ENCODE measurements at regions not wholly inside any gene's neighbourhood (a gene's known extent, or its start where the extent isn't known, plus 50 kb on each side); places are given as distances from the start of the nearest gene placed in this dataset.
"Not testable (repeated sequence)": the region's sequence is repeated elsewhere in the genome, so short reads cannot be mapped to it uniquely, and the experiment has no call there.

GRCh38 chr13:31608780-31609179 lies 130.5 kb upstream of the RXFP2 start:
- not testable (repeated sequence) for DNase-seq (ENCODE audit: low spot score)

DNA sequence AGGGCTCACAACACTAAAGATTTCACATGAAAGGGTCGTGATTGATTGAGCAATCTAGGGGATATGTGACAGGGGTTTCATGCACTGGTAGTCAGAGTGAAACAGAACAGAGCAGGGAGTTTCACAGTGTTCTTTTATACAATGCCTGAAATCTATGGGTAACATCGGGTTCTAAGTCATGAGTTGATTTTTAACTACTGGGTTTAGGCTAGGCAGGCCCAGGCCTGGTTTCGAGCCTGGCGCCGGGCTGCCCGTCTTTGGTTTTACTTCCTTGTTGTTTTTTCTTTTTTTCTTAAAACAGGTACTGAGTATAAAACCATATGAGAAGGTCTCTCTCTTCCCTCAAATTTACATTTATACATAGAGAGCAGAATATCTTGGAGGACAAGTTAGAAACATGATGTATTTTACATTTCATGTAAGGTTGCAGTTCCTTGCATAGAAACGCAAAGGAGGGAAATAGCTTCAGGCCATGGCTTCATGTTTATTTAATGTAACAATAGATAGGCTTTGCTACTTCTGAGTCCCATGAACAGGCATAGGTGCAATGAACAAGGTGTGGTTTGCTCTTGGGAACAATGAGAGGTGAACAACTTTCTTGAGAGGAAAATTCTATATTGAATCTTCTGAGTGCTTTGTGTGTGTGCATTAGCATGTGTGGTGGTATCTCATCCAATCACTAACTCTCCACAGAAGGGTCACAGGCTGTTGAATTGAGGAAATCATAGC lies 128.9 kb upstream of the RXFP2 start:
- no peak for DNase-seq (ENCODE audit: low spot score)

DNA sequence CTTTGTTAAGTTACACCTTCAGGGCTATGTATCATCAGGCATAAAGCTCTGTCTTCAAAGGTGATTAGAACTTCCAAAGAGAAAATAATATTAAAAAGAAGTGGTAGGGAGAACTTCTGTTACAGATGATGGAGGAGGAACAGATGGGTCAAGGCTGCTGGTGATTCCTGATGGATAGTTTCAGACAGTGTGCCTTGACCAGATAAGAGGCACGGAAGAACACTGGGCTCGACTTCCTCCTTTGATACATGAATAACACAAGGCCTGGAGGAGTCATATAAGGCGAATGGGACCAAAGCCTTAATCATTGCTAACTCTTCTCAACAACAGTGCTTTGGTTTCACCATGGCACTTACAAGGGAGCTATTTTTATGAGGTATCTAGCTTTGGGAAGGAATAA lies 128.1 kb upstream of the RXFP2 start:
- DNase-seq (ENCODE audit: low spot score) = no peak

- DNase-seq (ENCODE audit: low spot score) = no peak
These were observed 125.3 kb upstream of the RXFP2 start for GRCh38 chr13:31614073-31614472.

- DNase-seq (ENCODE audit: low spot score) = no peak
These were observed 124.6 kb upstream of the RXFP2 start for GRCh38 chr13:31614704-31615103.

DNA sequence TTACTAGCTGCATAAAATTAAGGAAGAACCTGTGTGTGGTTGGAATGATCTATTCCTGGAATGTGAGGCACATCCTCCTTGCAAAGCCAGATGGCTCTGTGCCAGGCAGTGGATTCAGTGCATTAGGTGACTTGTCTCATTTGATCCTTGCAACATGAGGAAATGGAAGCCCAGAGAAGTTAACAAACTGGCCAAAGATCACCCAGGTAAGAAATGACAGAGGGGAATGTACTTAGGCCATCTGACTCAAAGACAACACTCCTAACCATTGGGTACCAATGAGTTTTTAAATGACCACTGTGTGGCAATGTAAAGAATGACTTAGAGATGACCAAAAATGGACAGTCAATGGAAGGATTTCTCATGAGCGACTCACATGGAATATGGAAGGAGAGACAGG lies 114.2 kb upstream of the RXFP2 start:
- no peak for DNase-seq (ENCODE audit: low spot score)

DNA sequence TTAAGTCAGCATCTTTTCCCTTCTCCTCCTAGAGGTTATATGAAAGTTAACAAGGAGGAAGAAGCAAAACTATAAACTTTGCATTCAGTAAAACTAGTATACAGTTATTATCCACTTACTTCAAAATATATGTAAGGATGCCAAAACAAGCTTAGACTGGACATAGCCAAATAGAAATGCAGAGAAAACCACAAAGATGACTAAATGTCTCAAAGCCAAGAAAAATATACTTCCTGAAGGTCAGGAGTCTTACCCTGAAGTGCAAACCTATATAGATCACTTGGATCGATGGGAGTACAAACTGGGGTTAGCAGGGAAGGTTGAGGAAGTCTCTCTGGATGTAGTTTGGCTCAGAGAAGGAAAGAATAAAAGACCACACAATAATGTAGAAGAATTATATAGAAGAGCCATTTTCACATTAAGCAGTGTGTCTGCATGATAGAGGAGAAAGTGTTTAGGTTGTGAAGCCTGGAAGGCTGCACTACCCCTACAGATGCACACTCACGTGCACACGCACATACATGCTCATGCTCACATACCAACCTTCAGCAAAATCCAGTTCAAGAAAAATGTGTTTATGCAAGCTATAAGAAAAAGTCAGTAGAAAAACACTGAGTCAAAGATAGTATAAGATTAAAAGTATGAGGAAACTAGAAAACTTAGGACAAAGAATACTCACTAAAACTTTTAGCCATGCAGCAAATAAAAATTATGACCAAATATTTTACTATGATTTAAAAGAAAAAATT lies 112.1 kb upstream of the RXFP2 start:
- no peak for DNase-seq (ENCODE audit: low spot score)

DNA sequence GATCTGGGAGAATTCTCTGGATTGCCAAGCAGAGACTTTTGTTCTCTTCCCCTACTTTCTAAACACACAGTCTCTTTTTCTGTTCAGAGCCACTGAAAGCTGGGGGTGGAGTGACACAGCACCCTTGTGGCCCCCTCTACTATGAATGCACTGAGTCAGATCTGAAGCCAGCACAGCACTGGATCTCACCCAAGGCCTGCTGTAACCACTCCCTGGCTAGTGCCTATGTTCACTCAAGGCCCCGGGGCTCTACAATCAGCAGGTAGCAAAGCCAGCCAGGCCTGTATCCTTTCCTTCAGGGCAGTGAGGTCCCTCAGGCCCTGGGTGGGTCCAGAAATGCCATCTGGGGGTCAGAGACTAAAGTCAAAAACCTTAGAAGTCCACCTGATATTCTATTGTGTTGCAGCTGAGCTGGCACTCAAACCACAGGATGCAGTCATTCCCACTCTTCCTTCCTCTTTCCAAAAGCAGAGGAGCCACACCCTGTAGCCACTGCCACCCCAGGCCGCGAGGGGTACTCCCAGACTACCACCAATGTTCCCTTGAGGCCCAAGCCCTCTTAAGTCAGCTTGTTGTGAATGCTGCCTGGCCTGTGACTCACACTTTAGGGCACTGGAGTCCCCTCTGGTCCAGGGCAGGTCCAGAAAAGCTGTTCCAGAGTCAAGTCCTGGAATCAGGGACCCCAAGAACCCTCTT lies 110.1 kb upstream of the RXFP2 start:
- DNase-seq (ENCODE audit: low spot score) = no peak

DNA sequence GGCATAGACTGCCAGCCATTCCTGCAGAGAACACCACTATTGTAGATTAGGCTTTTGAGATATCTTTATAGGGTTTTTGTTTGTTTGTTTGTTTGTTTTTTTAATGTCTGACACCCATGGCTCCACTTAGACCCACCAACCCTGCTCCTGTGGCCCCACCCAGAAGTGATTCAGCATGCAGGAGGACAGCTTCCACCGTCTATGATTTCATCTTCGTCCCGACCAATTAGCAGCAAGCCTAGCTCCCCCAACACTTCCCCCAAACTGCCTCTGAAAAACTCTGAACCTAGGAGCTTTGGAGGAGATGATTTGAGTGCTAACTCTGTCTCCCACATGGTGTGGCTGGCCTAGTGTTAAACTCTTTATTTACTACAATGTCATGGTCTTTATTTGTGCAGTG lies 108.3 kb upstream of the RXFP2 start:
- no peak for DNase-seq (ENCODE audit: low spot score)

GRCh38 chr13:31631746-31632145 lies 107.6 kb upstream of the RXFP2 start:
- DNase-seq (ENCODE audit: low spot score) = no peak

DNA sequence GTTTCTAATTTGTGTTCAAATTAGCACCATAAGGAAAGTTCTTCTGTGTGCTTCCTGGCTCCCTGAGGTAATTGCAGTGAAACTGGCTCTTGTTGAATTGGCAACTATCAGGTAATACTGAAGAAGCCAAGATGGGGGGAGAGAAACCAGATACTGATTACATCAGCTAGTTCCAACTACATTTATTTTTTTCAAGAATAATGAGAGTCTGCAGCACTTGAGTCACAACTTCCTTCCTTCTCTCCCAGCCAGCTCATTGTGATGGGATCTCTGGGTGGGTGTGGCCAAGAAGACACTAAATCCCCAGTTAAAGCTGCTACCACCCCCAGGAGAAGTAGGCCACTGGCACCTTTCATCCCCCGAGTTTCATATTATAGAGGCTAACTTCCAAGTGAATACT lies 100.7 kb upstream of the RXFP2 start:
- peak; percentile 61 for DNase-seq (ENCODE audit: low spot score)

DNA sequence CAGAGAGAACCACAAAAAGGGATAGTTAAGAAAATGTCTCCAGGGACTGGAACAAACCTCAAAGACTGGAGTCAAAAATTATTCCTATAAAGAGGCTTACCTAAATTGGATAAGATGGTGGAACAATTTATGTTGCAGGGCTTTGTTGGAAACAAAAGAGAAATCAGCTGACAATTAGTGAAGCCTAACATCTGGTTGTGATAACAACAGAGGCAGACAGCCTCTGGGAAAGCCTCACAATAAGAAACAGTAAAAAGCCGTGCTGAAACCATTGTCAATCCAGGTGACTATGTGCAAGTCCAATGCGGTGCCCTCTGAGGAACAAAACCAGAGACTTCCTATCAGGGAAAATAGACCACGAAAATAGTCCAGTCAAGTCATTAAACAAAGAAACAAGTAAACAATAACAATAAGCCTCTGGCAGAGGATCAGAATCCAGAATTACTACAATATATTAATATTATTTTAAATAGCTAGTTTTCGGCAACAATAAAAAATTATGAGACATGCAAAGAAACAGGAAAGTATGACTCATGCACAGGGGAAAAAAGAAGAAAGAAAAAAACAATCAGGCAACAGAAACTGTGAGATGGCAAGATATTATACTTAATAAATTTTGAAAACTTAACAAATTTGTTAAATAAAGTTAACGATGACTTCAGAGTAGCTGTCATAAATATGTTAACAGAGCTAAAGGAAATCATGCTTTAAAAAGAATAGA lies 99.7 kb upstream of the RXFP2 start:
- no peak for DNase-seq (ENCODE audit: low spot score)

DNA sequence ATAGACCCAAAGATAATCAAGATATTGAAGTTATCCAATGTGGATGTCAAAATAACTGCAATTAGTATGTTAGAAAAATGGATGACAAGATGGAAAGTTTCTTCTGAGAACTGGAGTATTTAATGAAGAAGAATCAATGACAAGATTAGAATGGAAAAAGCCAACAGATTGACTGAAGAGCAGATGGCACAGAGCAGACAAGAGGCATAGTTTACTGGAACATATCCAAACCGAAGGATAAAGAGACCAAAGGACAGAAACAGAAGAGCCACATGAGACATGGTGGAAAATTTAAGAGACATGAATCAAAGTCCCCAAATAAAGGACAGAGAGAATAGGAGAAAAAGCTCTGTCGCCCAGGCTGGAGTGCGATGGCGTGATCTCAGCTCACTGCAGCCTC lies 89.6 kb upstream of the RXFP2 start:
- DNase-seq (ENCODE audit: low spot score) = no peak

- no peak for DNase-seq (ENCODE audit: low spot score)
These were observed 85.6 kb upstream of the RXFP2 start for GRCh38 chr13:31653730-31654129.

GRCh38 chr13:31663880-31664585 lies 75.3 kb upstream of the RXFP2 start:
- DNase-seq (ENCODE audit: low spot score) = no peak

GRCh38 chr13:31670831-31671617 lies 68.3 kb upstream of the RXFP2 start:
- DNase-seq (ENCODE audit: low spot score) = peak; percentile 11

DNA sequence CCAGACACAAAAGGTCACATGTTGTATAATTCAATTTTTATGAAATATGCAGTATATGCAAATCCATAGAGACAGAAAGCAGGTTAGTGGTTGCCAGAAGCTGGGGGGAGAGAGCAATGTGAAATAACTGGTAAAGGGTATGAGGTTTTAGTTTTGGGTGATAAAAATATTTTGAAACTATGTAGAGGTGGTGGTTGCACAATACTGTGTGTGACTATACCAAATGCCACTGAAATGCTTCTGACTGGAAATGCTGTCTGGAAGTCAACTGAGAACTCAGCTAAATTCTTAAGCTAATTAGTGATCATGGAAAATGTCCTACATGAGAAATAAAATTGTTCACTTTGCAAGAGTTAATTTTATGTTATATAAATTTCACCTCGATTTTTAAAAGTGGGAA lies 65.3 kb upstream of the RXFP2 start:
- DNase-seq (ENCODE audit: low spot score) = no peak

DNA sequence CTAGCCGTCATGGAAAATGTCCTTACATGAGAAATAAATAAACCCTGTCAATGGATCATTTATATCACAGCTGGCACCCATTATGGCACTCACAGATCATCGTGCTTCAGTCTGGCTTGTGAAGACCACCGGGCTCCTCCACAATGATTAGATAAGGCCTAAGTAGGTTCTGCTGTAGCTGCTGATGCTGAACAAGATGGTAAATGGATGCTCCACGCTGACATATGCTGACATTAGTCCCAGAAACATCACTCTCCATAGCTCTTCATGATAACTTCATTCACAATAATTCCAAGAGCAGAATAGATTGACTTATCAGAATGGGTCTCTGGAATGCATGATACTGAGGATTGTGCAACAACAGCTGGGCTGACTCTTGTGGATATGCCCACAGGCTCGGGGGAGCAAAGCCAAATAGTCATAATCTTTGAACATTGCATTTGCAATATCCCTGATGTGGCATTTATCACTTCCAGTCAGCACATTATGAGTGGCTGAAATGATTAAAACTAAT lies 63.8 kb upstream of the RXFP2 start:
- no peak for DNase-seq (ENCODE audit: low spot score)

DNA sequence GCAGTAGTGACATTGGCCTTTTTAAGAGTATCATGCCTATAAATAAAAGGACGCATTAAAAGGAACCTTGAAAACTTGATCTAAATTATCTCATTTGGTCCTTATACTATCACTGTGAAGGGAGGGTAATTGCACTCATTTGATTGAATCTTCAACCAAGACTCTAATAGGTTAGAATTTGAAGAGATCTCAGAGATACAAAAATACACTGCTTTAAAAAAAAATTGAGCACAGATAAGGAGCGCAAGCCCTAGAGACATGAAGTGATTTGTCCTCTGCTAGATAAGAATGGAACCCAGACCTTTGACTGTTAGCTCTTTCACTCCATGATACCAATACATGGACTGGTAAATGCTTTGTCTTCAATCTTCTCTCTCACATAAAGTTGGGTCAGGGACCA lies 58.2 kb upstream of the RXFP2 start:
- no peak for DNase-seq (ENCODE audit: low spot score)

DNA sequence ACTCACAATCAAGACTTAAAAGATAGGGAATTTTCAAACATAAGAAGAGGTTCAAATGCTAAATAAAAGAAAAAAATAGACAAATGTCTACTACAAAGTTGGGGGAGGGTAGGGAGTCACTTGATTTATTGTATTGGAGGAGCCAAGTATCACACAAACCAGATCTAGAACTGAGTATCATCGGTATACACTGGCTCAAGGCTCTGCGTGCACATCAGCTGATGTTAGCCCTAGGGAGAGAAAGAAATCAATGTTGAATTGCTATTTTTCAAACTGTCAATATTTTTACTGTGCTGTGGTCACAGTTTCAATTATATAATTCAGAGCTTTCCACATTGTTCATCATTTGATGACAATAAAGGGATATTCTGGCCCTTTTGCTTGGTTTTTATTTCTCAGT lies 54.9 kb upstream of the RXFP2 start:
- no peak for DNase-seq (ENCODE audit: low spot score)

Measured in RKO (cell line).